Neural cell (in vitro differentiated cells): ENCODE measurements at regions not wholly inside any gene's neighbourhood (a gene's known extent, or its start where the extent isn't known, plus 50 kb on each side); places are given as distances from the start of the nearest gene placed in this dataset.

ENCODE experiments used
- H2AFZ ChIP-seq: fragments of 200-600, 300-800 bp; sonication (generic), shearing (Covaris generic); 2 replicates; pipeline ENCODE4 v1.6.0; 2014; ENCODE audit warnings: low read depth, mild to moderate bottlenecking, antibody characterized with exemption, low read length, moderate library complexity
- H3F3A ChIP-seq: fragments of 200-600 bp; shearing (Covaris generic); 2 replicates; pipeline ENCODE4 v1.6.1; 2016; ENCODE audit warnings: mild to moderate bottlenecking, moderate library complexity, mixed read lengths, antibody characterized with exemption, low read length; ENCODE audit not compliant: insufficient read depth, poor library complexity, severe bottlenecking
- H3K27ac ChIP-seq: fragments of 200-600, 300-800 bp; sonication (generic), shearing (Covaris generic); 2 replicates; pipeline ENCODE4 v1.5.1; 2014; ENCODE audit warnings: mild to moderate bottlenecking, low read length, moderate library complexity
- H3K27me3 ChIP-seq: fragments of 300-800, 200-600 bp; sonication (generic), shearing (Covaris generic); 2 replicates; pipeline ENCODE4 v1.6.0; 2014; ENCODE audit warnings: mild to moderate bottlenecking, low read depth, low read length, moderate library complexity; ENCODE audit not compliant: insufficient read depth
- H3K36me3 ChIP-seq: fragments of 300-800, 200-600 bp; sonication (generic), shearing (Covaris generic); 2 replicates; pipeline ENCODE4 v1.5.1; 2014; ENCODE audit warnings: mild to moderate bottlenecking, antibody characterized with exemption, low read length, moderate library complexity; ENCODE audit not compliant: insufficient read depth
- H3K4me2 ChIP-seq: fragments of 300-800, 200-600 bp; sonication (generic), shearing (Covaris generic); 2 replicates; pipeline ENCODE4 v1.6.0; 2014; ENCODE audit warnings: mild to moderate bottlenecking, low read length
- H3K4me3 ChIP-seq: fragments of 300-800, 200-600 bp; sonication (generic), shearing (Covaris generic); 2 replicates; pipeline ENCODE4 v1.5.1; 2014; ENCODE audit warnings: mild to moderate bottlenecking, low read length, moderate library complexity
- H3K79me2 ChIP-seq: fragments of 200-600 bp; shearing (Covaris generic); replicated peaks from 2 replicates; pipeline ENCODE4 v1.6.0; 2014; ENCODE audit warnings: mild to moderate bottlenecking, low read length, moderate library complexity; ENCODE audit not compliant: insufficient read depth
- H3K9ac ChIP-seq: fragments of 300-800, 200-600 bp; sonication (generic), shearing (Covaris generic); 2 replicates; pipeline ENCODE4 v1.6.1; 2016; ENCODE audit warnings: mild to moderate bottlenecking, low read length, mixed read lengths
- H3K9me2 ChIP-seq: fragments of 200-600 bp; shearing (Covaris generic); 2 replicates; pipeline ENCODE4 v1.6.1; 2016; ENCODE audit warnings: mild to moderate bottlenecking, low read length, mixed read lengths; ENCODE audit not compliant: insufficient read depth
- H3K9me3 ChIP-seq: fragments of 200-600, 300-800 bp; sonication (generic), shearing (Covaris generic); 2 replicates; pipeline ENCODE4 v1.6.1; 2016; ENCODE audit warnings: mild to moderate bottlenecking, mixed run types, low read length, moderate library complexity, mixed read lengths
- H4K20me1 ChIP-seq: fragments of 200-600 bp; shearing (Covaris generic); 2 replicates; pipeline ENCODE4 v1.6.1; 2016; ENCODE audit warnings: mild to moderate bottlenecking, mixed run types; ENCODE audit not compliant: insufficient read depth
- EP300 ChIP-seq: fragments of 450-650 bp; conservative IDR thresholded peaks from 2 replicates; pipeline ENCODE4 v1.6.1; 2014; ENCODE audit warnings: antibody characterized with exemption, mild to moderate bottlenecking, moderate library complexity; ENCODE audit not compliant: poor library complexity, severe bottlenecking
- EZH2 ChIP-seq: fragments of 200-600, 300-800 bp; shearing (Covaris generic), sonication (generic); IDR thresholded peaks from 2 replicates; pipeline ENCODE4 v1.6.1; 2014; ENCODE audit warnings: antibody characterized with exemption, low read length, borderline replicate concordance, mild to moderate bottlenecking; ENCODE audit not compliant: insufficient read depth, poor library complexity, severe bottlenecking
- MXI1 ChIP-seq: fragments of 450-650 bp; conservative IDR thresholded peaks from 2 replicates; pipeline ENCODE4 v1.6.1; 2014; ENCODE audit warnings: antibody characterized with exemption, mild to moderate bottlenecking; ENCODE audit not compliant: poor library complexity, severe bottlenecking
- POLR2AphosphoS5 ChIP-seq: IDR thresholded peaks from 2 replicates; pipeline ENCODE4 v1.6.1; 2012
- RAD21 ChIP-seq: fragments of 450-650 bp; conservative IDR thresholded peaks from 2 replicates; pipeline ENCODE4 v1.6.1; 2014; ENCODE audit warnings: antibody characterized with exemption, mild to moderate bottlenecking, moderate library complexity
- SMC3 ChIP-seq: fragments of 450-650 bp; conservative IDR thresholded peaks from 2 replicates; pipeline ENCODE4 v1.6.1; 2014; ENCODE audit warnings: antibody characterized with exemption, mild to moderate bottlenecking, moderate library complexity; ENCODE audit not compliant: poor library complexity
- TAF1 ChIP-seq: IDR thresholded peaks from 2 replicates; pipeline ENCODE4 v1.6.1; 2012; ENCODE audit warnings: low read depth
- TF ChIP-seq, protein P1 (sequence below): IDR thresholded peaks from 2 replicates; pipeline ENCODE4 v1.6.1; 2012; ENCODE audit warnings: borderline replicate concordance
- TF ChIP-seq, protein P2 (sequence below): fragments of 450-650 bp; IDR thresholded peaks from 2 replicates; pipeline ENCODE4 v1.5.1; 2014; ENCODE audit warnings: antibody characterized with exemption, mild to moderate bottlenecking, moderate library complexity; ENCODE audit not compliant: poor library complexity, severe bottlenecking

DNA sequence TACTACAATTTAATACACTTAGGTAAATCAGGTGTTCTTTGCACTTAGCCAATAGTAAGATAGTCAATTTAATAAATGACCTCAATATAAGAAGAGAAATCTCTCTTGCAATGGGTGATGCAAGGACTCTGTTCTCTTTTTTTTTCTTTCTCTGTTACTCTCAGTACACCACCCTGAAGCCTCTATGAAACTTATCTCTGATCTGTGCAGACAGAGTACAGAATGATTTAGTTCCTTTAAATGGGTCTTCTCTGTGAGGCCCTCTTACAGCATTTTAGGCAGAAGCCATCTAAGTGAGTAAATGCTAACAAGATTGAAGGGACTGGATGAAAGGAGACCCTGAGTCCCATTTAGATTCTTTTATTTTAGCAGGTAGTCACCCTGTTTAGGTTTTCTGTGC is 312.8 kb downstream of the RFPL4B start:
- no peaks in the 10 kb centered on the region for H3K27me3 ChIP-seq
- TF ChIP-seq, protein P1, sequence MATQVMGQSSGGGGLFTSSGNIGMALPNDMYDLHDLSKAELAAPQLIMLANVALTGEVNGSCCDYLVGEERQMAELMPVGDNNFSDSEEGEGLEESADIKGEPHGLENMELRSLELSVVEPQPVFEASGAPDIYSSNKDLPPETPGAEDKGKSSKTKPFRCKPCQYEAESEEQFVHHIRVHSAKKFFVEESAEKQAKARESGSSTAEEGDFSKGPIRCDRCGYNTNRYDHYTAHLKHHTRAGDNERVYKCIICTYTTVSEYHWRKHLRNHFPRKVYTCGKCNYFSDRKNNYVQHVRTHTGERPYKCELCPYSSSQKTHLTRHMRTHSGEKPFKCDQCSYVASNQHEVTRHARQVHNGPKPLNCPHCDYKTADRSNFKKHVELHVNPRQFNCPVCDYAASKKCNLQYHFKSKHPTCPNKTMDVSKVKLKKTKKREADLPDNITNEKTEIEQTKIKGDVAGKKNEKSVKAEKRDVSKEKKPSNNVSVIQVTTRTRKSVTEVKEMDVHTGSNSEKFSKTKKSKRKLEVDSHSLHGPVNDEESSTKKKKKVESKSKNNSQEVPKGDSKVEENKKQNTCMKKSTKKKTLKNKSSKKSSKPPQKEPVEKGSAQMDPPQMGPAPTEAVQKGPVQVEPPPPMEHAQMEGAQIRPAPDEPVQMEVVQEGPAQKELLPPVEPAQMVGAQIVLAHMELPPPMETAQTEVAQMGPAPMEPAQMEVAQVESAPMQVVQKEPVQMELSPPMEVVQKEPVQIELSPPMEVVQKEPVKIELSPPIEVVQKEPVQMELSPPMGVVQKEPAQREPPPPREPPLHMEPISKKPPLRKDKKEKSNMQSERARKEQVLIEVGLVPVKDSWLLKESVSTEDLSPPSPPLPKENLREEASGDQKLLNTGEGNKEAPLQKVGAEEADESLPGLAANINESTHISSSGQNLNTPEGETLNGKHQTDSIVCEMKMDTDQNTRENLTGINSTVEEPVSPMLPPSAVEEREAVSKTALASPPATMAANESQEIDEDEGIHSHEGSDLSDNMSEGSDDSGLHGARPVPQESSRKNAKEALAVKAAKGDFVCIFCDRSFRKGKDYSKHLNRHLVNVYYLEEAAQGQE, result no peak
- TF ChIP-seq RAD21, result no peak
- TF ChIP-seq EZH2, result no peak
- TF ChIP-seq TAF1, result no peak
- no peak for TF ChIP-seq MXI1
- TF ChIP-seq EP300, result no peak
- TF ChIP-seq SMC3, result no peak
- TF ChIP-seq, protein P2, sequence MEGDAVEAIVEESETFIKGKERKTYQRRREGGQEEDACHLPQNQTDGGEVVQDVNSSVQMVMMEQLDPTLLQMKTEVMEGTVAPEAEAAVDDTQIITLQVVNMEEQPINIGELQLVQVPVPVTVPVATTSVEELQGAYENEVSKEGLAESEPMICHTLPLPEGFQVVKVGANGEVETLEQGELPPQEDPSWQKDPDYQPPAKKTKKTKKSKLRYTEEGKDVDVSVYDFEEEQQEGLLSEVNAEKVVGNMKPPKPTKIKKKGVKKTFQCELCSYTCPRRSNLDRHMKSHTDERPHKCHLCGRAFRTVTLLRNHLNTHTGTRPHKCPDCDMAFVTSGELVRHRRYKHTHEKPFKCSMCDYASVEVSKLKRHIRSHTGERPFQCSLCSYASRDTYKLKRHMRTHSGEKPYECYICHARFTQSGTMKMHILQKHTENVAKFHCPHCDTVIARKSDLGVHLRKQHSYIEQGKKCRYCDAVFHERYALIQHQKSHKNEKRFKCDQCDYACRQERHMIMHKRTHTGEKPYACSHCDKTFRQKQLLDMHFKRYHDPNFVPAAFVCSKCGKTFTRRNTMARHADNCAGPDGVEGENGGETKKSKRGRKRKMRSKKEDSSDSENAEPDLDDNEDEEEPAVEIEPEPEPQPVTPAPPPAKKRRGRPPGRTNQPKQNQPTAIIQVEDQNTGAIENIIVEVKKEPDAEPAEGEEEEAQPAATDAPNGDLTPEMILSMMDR, result no peak
- TF ChIP-seq POLR2AphosphoS5, result no peak
- H3K4me2 ChIP-seq, result no peak overlapping the region
- no peaks in the 10 kb centered on the region for H3K79me2 ChIP-seq
- no peaks in the 10 kb centered on the region for H3F3A ChIP-seq
- H3K9ac ChIP-seq, result no peak overlapping the region
- H4K20me1 ChIP-seq, result no peaks in the 10 kb centered on the region
- H3K9me3 ChIP-seq, result no peaks in the 10 kb centered on the region
- no peaks in the 10 kb centered on the region for H3K9me2 ChIP-seq
- H3K4me3 ChIP-seq, result no peak overlapping the region
- no peaks in the 10 kb centered on the region for H3K36me3 ChIP-seq
- H2AFZ ChIP-seq, result no peak overlapping the region
- H3K27ac ChIP-seq, result no peak overlapping the region

DNA sequence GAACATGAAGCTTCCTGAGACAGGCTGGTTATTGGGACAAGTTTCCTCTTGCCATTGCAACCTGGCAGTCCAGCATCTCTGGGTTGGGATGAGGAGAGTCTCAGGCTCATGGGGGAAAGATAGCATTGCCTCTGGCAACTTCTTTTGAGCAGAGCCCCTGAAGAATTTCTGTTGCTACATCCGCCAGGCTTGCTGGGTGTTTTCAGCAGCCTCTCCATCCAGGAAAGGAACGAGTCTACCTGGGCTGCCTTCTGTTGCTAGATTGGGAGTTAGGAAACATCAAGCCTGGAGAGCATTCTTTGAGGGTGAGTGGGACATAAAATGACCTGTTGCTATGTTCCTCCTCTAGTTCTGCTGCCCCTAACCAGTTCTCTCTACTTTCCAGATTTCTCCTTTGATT is 313.5 kb downstream of the RFPL4B start:
- TF ChIP-seq, protein P1, result no peak
- TF ChIP-seq RAD21, result no peak
- no peak for TF ChIP-seq TAF1
- TF ChIP-seq, protein P2, result no peak
- no peak for TF ChIP-seq EZH2
- TF ChIP-seq SMC3, result no peak
- no peak for TF ChIP-seq POLR2AphosphoS5
- TF ChIP-seq MXI1, result no peak
- no peak for TF ChIP-seq EP300
- Histone ChIP-seq H3K27me3 (no peaks in the 10 kb centered on the region), H3K9me2 (no peaks in the 10 kb centered on the region), H2AFZ (no peak overlapping the region), H3K9me3 (no peaks in the 10 kb centered on the region), H3K4me3 (no peak overlapping the region), H3K79me2 (no peaks in the 10 kb centered on the region), H3K4me2 (no peak overlapping the region), H3F3A (no peaks in the 10 kb centered on the region), H4K20me1 (no peaks in the 10 kb centered on the region), H3K36me3 (no peaks in the 10 kb centered on the region), H3K9ac (no peak overlapping the region), H3K27ac (no peak overlapping the region)
